ENCODE measurements at regions not wholly inside any gene's neighbourhood (a gene's known extent, or its start where the extent isn't known, plus 50 kb on each side); places are given as distances from the start of the nearest gene placed in this dataset.

- Histone ChIP-seq H3K36me3 (no peaks in the 10 kb centered on the region), H3K4me1 (ENCODE audit: low read depth) (no peaks in the 10 kb centered on the region), H3K4me3 (no peak overlapping the region), H3K27me3 (no peaks in the 10 kb centered on the region), H3K9me3 (ENCODE audit: low read depth) (no peaks in the 10 kb centered on the region), H3K27ac (no peak overlapping the region)
- TF ChIP-seq CTCF (IDR thresholded peaks at IDR 0.05; ENCODE audit: low read depth, low read length): peak; percentile 62
- DNase-seq (ENCODE audit: low read depth in 1 of 2, low spot score in 1 of 2): peak; percentile 24 to 57
Observed at GRCh38 chr18:72672364-72673184, 128.4 kb upstream of the CBLN2 start.

GRCh38 chr18:72667932-72668331 lies 123.8 kb upstream of the CBLN2 start:
- H3K4me3 ChIP-seq: no peak overlapping the region
- H3K27me3 ChIP-seq: no peaks in the 10 kb centered on the region
- DNase-seq (ENCODE audit: low read depth in 1 of 2, low spot score in 1 of 2): no peak
- TF ChIP-seq CTCF (IDR thresholded peaks at IDR 0.05; ENCODE audit: low read depth, low read length): no peak
- no peak overlapping the region for H3K27ac ChIP-seq
- H3K4me1 ChIP-seq (ENCODE audit: low read depth): no peaks in the 10 kb centered on the region
- H3K36me3 ChIP-seq: no peaks in the 10 kb centered on the region
- no peaks in the 10 kb centered on the region for H3K9me3 ChIP-seq (ENCODE audit: low read depth)

- Histone ChIP-seq H3K4me1 (ENCODE audit: low read depth) (no peaks in the 10 kb centered on the region), H3K36me3 (no peaks in the 10 kb centered on the region), H3K27me3 (no peaks in the 10 kb centered on the region), H3K4me3 (no peak overlapping the region), H3K27ac (no peak overlapping the region), H3K9me3 (ENCODE audit: low read depth) (no peaks in the 10 kb centered on the region)
- DNase-seq (ENCODE audit: low read depth in 1 of 2, low spot score in 1 of 2): peak in 1 of 2 donors; percentile 49
- TF ChIP-seq CTCF (IDR thresholded peaks at IDR 0.05; ENCODE audit: low read depth, low read length): peak; percentile 11
Observed at GRCh38 chr18:72652990-72653593, 109.0 kb upstream of the CBLN2 start.

- no peaks in the 10 kb centered on the region for H3K27me3 ChIP-seq
- no peak for DNase-seq (ENCODE audit: low read depth in 1 of 2, low spot score in 1 of 2)
Observed at GRCh38 chr18:72651033-72651432, 106.9 kb upstream of the CBLN2 start.

GRCh38 chr18:72648481-72648960 lies 104.4 kb upstream of the CBLN2 start:
- H3K4me3 ChIP-seq: no peak overlapping the region
- H3K9me3 ChIP-seq (ENCODE audit: low read depth): no peaks in the 10 kb centered on the region
- H3K27ac ChIP-seq: no peak overlapping the region
- H3K36me3 ChIP-seq: no peaks in the 10 kb centered on the region
- H3K27me3 ChIP-seq: no peaks in the 10 kb centered on the region
- H3K4me1 ChIP-seq (ENCODE audit: low read depth): no peaks in the 10 kb centered on the region
- DNase-seq (ENCODE audit: low read depth in 1 of 2, low spot score in 1 of 2): no peak
- TF ChIP-seq CTCF (IDR thresholded peaks at IDR 0.05; ENCODE audit: low read depth, low read length): no peak

More at GRCh38 chr18:72651033-72651432, 106.9 kb upstream of the CBLN2 start:
- H3K36me3 ChIP-seq: no peaks in the 10 kb centered on the region
- no peak for TF ChIP-seq CTCF (IDR thresholded peaks at IDR 0.05; ENCODE audit: low read depth, low read length)
- no peaks in the 10 kb centered on the region for H3K4me1 ChIP-seq (ENCODE audit: low read depth)
- no peak overlapping the region for H3K27ac ChIP-seq
- H3K4me3 ChIP-seq: no peak overlapping the region
- H3K9me3 ChIP-seq (ENCODE audit: low read depth): no peaks in the 10 kb centered on the region
